Omental fat pad (tissue), 3 donors: ENCODE measurements at regions not wholly inside any gene's neighbourhood (a gene's known extent, or its start where the extent isn't known, plus 50 kb on each side); places are given as distances from the start of the nearest gene placed in this dataset.

ENCODE experiments used
- ATAC-seq: fragments of 150-250 bp; one replicate; pipeline ENCODE4 v1.9.1; 2016; ENCODE audit warnings: mild to moderate bottlenecking, moderate library complexity; ENCODE audit not compliant: low FRiP score
- DNase-seq: peaks from one replicate; pipeline ENCODE4 v3.0.0-alpha.2; 2019; ENCODE audit warnings: low spot score
- TF ChIP-seq, protein P1 (sequence below), 3 donors: fragments of 450-650 bp; IDR thresholded peaks; one replicate each; pipeline ENCODE4 v1.5.1; 2016 to 2017; ENCODE audit warnings: antibody characterized with exemption in 3 of 3, mild to moderate bottlenecking in 3 of 3, moderate library complexity in 2 of 3

- DNase-seq (no peak), ATAC-seq (no peak)
- TF ChIP-seq, protein P1, sequence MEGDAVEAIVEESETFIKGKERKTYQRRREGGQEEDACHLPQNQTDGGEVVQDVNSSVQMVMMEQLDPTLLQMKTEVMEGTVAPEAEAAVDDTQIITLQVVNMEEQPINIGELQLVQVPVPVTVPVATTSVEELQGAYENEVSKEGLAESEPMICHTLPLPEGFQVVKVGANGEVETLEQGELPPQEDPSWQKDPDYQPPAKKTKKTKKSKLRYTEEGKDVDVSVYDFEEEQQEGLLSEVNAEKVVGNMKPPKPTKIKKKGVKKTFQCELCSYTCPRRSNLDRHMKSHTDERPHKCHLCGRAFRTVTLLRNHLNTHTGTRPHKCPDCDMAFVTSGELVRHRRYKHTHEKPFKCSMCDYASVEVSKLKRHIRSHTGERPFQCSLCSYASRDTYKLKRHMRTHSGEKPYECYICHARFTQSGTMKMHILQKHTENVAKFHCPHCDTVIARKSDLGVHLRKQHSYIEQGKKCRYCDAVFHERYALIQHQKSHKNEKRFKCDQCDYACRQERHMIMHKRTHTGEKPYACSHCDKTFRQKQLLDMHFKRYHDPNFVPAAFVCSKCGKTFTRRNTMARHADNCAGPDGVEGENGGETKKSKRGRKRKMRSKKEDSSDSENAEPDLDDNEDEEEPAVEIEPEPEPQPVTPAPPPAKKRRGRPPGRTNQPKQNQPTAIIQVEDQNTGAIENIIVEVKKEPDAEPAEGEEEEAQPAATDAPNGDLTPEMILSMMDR (IDR thresholded peaks at IDR 0.05): no peak
These were observed 261.2 kb downstream of the TXNL1 start for GRCh38 chr18:56377231-56377630.

DNA sequence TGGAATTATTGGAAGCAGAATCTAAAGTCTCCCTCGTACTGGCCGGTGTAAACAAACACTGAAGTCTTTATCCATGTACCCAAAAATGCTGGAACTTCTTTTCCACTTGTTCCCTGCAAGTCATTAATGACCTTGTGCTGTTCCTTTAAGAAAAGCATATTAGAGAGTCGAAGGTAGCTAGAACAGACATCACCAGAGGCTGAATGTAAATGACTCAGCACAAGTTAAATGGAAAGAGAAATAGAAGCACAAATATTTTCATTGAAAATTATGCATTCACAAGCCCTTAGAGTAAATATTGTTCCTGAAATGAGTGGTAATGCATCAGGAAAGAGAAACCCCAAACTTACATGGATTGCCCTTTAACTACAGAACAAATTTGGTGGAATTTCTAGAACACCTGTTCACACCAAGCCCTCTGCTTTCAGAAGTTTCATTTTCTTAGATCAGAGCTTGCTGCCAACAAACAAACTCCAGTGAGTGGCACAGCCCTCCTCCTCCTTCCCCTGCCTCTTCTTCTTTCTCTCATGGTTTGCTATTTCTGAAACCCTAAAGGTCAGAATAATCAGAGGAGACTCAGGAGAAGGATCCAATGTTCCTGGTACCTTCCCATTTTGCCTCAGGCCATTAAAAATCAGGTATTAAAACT is 264.3 kb downstream of the TXNL1 start:
- TF ChIP-seq, protein P1 (IDR thresholded peaks at IDR 0.05): no peak

GRCh38 chr18:56373601-56374000 is 264.8 kb downstream of the TXNL1 start:
- TF ChIP-seq, protein P1 (IDR thresholded peaks at IDR 0.05): no peak
- ATAC-seq: peak; percentile 34
- DNase-seq: no peak

More for the DNA sequence above, 264.3 kb downstream of the TXNL1 start:
- DNase-seq (no peak), ATAC-seq (no peak)

- DNase-seq: no peak
- ATAC-seq: no peak
- TF ChIP-seq, protein P1 (IDR thresholded peaks at IDR 0.05): no peak
These were observed 270.3 kb downstream of the TXNL1 start for GRCh38 chr18:56368066-56368465.

DNA sequence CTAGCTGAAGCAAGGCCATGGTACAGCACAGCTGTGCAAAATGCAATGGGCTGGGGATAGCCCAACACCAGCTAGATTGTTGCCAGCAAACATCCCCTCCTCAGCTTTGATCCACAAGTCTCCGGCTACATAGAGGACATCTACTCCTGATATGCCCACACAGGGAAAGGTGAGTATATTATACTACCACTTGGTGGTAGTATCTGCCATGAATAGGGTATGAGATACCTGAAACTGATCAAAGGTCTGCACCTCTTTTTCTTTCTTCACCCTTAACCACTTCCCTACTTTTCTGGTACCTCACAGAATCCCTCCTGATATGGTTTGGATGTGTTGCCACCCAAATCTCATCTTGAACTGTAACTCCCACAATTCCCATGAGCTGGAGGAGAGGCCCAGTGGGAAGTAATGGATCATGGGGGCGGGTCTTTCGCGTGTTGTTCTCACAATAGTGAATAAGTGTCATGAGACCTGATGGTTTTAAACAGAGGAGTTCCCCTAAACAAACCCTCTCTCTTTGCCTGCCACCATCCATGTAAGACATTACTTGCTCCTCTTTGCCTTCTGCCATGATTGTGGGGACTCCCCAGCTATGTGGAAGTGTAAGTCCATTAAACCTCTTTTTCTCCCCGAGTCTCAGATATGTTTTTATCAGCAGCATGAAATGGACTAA is 279.6 kb downstream of the TXNL1 start:
- ATAC-seq (no peak), DNase-seq (no peak)
- TF ChIP-seq, protein P1 (IDR thresholded peaks at IDR 0.05): no peak

DNA sequence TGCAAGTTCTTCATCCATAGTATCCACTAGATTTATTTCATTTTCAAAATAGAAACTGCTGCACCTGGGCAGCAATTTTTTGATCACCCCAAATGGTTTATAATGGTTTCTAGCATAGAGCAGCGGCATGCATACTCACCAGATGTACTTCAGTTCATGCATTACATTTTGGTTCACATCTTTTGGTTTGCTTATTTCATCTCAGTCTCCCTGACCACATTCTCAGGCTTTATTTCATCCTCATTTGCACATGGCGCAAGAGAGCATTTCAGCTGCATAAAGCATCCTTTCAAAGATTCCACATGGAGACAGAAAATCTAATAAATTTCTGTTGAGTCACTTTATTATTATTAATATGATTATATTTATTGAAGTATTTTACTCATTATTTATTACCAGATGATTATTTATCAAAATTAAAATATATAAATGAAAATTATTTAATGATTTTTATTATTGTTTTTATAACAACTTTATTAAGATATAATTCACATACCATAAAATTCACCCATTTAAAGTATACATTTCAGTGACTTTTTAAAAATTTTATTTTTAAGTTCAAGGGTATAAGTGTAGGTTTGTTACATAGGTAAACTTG is 284.6 kb downstream of the TXNL1 start:
- TF ChIP-seq, protein P1 (IDR thresholded peaks at IDR 0.05): no peak
- no peak for DNase-seq
- no peak for ATAC-seq
